ENCODE measurements at regions not wholly inside any gene's neighbourhood (a gene's known extent, or its start where the extent isn't known, plus 50 kb on each side); places are given as distances from the start of the nearest gene placed in this dataset.

DNA sequence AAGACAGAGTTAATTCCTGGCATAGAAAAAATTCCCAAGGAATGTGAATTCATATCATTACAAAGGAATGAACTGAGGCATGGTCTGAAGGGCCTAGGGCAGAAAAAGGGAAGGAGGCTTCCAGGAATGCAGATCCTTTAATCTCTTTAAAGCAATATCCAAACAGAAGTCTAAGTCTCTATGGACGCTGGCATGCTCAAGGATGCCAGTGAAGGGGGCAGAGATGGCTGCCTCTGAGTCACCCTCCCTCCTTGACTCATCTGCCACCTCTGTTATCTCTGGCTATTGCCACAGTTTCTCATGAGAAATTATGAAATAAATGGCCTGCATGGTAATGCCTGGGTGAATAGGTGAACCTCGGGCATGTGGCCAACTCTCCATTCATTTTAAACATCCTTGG is 96.3 kb upstream of the BCL6 start:
- no TSS peak for BruUV-seq (replicated peaks)

DNA sequence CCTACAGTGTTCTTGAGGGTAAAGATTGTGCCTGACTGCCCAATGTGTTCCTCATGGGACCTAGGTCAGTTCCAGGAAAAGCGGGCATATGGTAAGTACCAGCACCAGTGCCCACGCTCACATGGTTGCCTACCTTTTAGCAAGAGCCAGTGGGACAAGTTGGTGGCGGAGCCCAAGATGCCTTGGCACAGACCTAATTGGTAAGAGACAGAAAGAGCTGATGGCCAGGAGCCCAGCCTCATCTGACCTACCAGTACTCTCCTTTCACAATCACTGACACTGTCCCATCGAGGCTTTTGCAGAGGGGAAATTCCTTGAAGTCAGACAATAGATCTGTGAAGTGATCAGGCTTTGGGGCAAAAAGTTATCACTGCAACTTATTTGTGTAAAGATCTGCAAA is 98.4 kb upstream of the BCL6 start:
- BruUV-seq (replicated peaks), result no TSS peak
- H3K4me1 ChIP-seq (ENCODE audit: control insufficient read depth, insufficient read depth, low read length), result no peaks in the 10 kb centered on the region
- DNase-seq (ENCODE audit: low read depth, low spot score), result no peak
- POLR2A ChIA-PET, result no interaction called here
- intact Hi-C loops (cut with micrococcal nuclease; ENCODE audit: unreplicated experiment) (no loop called here), in situ Hi-C loops (cut with HindIII; ENCODE audit: low pct_unique_long_range_greater_than_20kb, low sequenced_read_pairs) (no loop called here)
- no peaks in the 10 kb centered on the region for H3K9me3 ChIP-seq (ENCODE audit: control insufficient read depth, insufficient read depth, low read depth, low read length)
- TF ChIP-seq SIN3A (IDR thresholded peaks at IDR 0.05; ENCODE audit: borderline replicate concordance, insufficient read depth, low read depth, low read length) (no peak), POLR2AphosphoS5 (IDR thresholded peaks at IDR 0.05; ENCODE audit: low read depth, low read length) (no peak), TCF7L2 (IDR thresholded peaks at IDR 0.05; ENCODE audit: low read depth, low read length) (no peak)
- TF ChIP-seq, protein P1, sequence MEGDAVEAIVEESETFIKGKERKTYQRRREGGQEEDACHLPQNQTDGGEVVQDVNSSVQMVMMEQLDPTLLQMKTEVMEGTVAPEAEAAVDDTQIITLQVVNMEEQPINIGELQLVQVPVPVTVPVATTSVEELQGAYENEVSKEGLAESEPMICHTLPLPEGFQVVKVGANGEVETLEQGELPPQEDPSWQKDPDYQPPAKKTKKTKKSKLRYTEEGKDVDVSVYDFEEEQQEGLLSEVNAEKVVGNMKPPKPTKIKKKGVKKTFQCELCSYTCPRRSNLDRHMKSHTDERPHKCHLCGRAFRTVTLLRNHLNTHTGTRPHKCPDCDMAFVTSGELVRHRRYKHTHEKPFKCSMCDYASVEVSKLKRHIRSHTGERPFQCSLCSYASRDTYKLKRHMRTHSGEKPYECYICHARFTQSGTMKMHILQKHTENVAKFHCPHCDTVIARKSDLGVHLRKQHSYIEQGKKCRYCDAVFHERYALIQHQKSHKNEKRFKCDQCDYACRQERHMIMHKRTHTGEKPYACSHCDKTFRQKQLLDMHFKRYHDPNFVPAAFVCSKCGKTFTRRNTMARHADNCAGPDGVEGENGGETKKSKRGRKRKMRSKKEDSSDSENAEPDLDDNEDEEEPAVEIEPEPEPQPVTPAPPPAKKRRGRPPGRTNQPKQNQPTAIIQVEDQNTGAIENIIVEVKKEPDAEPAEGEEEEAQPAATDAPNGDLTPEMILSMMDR (IDR thresholded peaks at IDR 0.05), result no peak
- TF ChIP-seq, protein P2, sequence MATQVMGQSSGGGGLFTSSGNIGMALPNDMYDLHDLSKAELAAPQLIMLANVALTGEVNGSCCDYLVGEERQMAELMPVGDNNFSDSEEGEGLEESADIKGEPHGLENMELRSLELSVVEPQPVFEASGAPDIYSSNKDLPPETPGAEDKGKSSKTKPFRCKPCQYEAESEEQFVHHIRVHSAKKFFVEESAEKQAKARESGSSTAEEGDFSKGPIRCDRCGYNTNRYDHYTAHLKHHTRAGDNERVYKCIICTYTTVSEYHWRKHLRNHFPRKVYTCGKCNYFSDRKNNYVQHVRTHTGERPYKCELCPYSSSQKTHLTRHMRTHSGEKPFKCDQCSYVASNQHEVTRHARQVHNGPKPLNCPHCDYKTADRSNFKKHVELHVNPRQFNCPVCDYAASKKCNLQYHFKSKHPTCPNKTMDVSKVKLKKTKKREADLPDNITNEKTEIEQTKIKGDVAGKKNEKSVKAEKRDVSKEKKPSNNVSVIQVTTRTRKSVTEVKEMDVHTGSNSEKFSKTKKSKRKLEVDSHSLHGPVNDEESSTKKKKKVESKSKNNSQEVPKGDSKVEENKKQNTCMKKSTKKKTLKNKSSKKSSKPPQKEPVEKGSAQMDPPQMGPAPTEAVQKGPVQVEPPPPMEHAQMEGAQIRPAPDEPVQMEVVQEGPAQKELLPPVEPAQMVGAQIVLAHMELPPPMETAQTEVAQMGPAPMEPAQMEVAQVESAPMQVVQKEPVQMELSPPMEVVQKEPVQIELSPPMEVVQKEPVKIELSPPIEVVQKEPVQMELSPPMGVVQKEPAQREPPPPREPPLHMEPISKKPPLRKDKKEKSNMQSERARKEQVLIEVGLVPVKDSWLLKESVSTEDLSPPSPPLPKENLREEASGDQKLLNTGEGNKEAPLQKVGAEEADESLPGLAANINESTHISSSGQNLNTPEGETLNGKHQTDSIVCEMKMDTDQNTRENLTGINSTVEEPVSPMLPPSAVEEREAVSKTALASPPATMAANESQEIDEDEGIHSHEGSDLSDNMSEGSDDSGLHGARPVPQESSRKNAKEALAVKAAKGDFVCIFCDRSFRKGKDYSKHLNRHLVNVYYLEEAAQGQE (IDR thresholded peaks at IDR 0.05; ENCODE audit: insufficient read depth in 1 of 2, low read depth in 2 of 2, low read length in 1 of 2), result no peak
- peaks cover 2% of the 10 kb centered on the region; the same call in 1 of the 2 replicates for H3K27me3 ChIP-seq (ENCODE audit: control insufficient read depth, insufficient read depth, low read length)
- CTCF ChIA-PET, result no interaction called here
- no peak overlapping the region for H3K27ac ChIP-seq (ENCODE audit: low read length)
- no peaks in the 10 kb centered on the region for H3K36me3 ChIP-seq (ENCODE audit: control insufficient read depth, insufficient read depth, low read length)
- ATAC-seq, result no peak
- H3K4me3 ChIP-seq (ENCODE audit: low read depth in 2 of 2, low read length in 2 of 2), result no peak overlapping the region

More for the DNA sequence above, 96.3 kb upstream of the BCL6 start:
- ChIA-PET CTCF (no interaction called here), POLR2A (no interaction called here)
- no peaks in the 10 kb centered on the region for H3K4me1 ChIP-seq (ENCODE audit: control insufficient read depth, insufficient read depth, low read length)
- ATAC-seq (no peak), DNase-seq (ENCODE audit: low read depth, low spot score) (no peak)
- H3K27me3 ChIP-seq (ENCODE audit: control insufficient read depth, insufficient read depth, low read length), result peaks cover 2% of the 10 kb centered on the region; the same call in 1 of the 2 replicates
- no peak overlapping the region for H3K4me3 ChIP-seq (ENCODE audit: low read depth in 2 of 2, low read length in 2 of 2)
- in situ Hi-C loops (cut with HindIII; ENCODE audit: low pct_unique_long_range_greater_than_20kb, low sequenced_read_pairs) (no loop called here), intact Hi-C loops (cut with micrococcal nuclease; ENCODE audit: unreplicated experiment) (no loop called here)
- H3K9me3 ChIP-seq (ENCODE audit: control insufficient read depth, insufficient read depth, low read depth, low read length), result no peaks in the 10 kb centered on the region
- H3K36me3 ChIP-seq (ENCODE audit: control insufficient read depth, insufficient read depth, low read length), result no peaks in the 10 kb centered on the region
- TF ChIP-seq TCF7L2 (IDR thresholded peaks at IDR 0.05; ENCODE audit: low read depth, low read length), result no peak
- TF ChIP-seq POLR2AphosphoS5 (IDR thresholded peaks at IDR 0.05; ENCODE audit: low read depth, low read length), result no peak
- TF ChIP-seq, protein P2 (IDR thresholded peaks at IDR 0.05; ENCODE audit: insufficient read depth in 1 of 2, low read depth in 2 of 2, low read length in 1 of 2), result no peak
- TF ChIP-seq, protein P1 (IDR thresholded peaks at IDR 0.05), result no peak
- TF ChIP-seq SIN3A (IDR thresholded peaks at IDR 0.05; ENCODE audit: borderline replicate concordance, insufficient read depth, low read depth, low read length), result no peak
- H3K27ac ChIP-seq (ENCODE audit: low read length), result no peak overlapping the region

All from Panc1 (cell line).